ENCODE measurements at regions not wholly inside any gene's neighbourhood (a gene's known extent, or its start where the extent isn't known, plus 50 kb on each side); places are given as distances from the start of the nearest gene placed in this dataset.

DNA sequence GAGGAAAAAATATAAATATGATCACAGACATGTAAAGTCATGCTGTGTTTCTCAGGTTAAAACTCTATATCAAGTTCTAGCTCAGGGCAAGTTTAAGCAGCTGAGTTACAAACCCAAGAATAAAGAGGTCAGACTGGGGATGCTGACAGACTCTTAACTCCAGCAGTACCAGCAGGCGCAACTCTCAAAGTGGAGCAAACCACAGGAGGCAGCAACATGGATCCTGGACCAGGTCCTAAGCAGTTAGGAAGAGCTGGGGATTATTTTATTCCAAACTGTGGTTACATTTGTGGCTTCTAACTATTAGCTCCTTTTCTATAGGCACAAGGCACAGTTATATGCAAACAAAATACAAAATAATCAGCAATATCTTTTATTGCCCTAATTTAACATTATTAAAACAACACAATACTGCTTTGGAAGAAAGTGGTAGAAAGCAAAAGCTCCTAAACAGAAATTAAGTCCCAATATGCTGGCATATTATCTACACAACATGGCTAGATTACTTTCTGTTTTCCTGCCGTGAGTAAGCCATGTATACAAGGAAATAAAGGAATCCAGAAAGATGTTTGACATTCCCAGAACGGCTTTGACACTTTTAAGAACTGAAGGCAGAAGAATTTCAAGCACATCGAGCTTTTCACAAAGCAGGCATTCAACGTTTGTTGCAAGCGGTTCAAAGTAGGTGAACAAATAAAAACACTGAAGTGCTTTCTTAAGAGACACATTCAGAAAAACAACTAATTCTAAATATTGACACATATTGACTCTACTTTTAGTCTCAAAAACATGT is 378.8 kb upstream of the ZNF608 start:
- TF ChIP-seq, protein P1, sequence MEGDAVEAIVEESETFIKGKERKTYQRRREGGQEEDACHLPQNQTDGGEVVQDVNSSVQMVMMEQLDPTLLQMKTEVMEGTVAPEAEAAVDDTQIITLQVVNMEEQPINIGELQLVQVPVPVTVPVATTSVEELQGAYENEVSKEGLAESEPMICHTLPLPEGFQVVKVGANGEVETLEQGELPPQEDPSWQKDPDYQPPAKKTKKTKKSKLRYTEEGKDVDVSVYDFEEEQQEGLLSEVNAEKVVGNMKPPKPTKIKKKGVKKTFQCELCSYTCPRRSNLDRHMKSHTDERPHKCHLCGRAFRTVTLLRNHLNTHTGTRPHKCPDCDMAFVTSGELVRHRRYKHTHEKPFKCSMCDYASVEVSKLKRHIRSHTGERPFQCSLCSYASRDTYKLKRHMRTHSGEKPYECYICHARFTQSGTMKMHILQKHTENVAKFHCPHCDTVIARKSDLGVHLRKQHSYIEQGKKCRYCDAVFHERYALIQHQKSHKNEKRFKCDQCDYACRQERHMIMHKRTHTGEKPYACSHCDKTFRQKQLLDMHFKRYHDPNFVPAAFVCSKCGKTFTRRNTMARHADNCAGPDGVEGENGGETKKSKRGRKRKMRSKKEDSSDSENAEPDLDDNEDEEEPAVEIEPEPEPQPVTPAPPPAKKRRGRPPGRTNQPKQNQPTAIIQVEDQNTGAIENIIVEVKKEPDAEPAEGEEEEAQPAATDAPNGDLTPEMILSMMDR (IDR thresholded peaks at IDR 0.05; ENCODE audit: extremely low read depth in 1 of 2, insufficient read depth in 1 of 2, low read depth in 1 of 2, low read length in 2 of 2) = no peak
- TF ChIP-seq FOS (IDR thresholded peaks at IDR 0.05; ENCODE audit: borderline replicate concordance, insufficient read depth, low read length) = no peak
- no peak for TF ChIP-seq GATA2 (IDR thresholded peaks at IDR 0.05; ENCODE audit: insufficient read depth, insufficient read length, low read depth, low read length)
- no peak for TF ChIP-seq EZH2 (IDR thresholded peaks at IDR 0.05; ENCODE audit: borderline replicate concordance, low read depth, low read length, severe bottlenecking)
- TF ChIP-seq POLR2A (IDR thresholded peaks at IDR 0.05; ENCODE audit: low read depth, low read length) = no peak
- no peak for TF ChIP-seq POLR2AphosphoS5 (IDR thresholded peaks at IDR 0.05; ENCODE audit: insufficient read depth, low read depth, low read length)
- TF ChIP-seq, protein P2, sequence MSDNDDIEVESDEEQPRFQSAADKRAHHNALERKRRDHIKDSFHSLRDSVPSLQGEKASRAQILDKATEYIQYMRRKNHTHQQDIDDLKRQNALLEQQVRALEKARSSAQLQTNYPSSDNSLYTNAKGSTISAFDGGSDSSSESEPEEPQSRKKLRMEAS (IDR thresholded peaks at IDR 0.05; ENCODE audit: insufficient read depth, insufficient read length) = no peak
- no peak for TF ChIP-seq JUN (IDR thresholded peaks at IDR 0.05; ENCODE audit: borderline replicate concordance, insufficient read depth, insufficient read length, low read depth)
- no peak for TF ChIP-seq MYC (IDR thresholded peaks at IDR 0.05; ENCODE audit: low read depth, low read length)
- POLR2A ChIA-PET = no interaction called here
- H3K9me1 ChIP-seq (replicated peaks; ENCODE audit: control insufficient read depth, extremely low read depth, insufficient read depth, low read length) = no peaks in the 10 kb centered on the region
- no peak overlapping the region for H3K27ac ChIP-seq (ENCODE audit: insufficient read depth, low read depth, low read length)
- no peak overlapping the region for H3K4me3 ChIP-seq (replicated peaks in 1 of 3; ENCODE audit: insufficient read depth in 1 of 3, low read depth in 1 of 3, low read length in 3 of 3)
- no peaks in the 10 kb centered on the region for H3K27me3 ChIP-seq (ENCODE audit: control insufficient read depth in 2 of 2, insufficient read depth in 2 of 2, low read length in 2 of 2)
- CTCF ChIA-PET = interaction anchor here (0.6 to 1.0 kb wide), 2 partner anchors 710 to 1454 kb away, joined by 3 read pairs; no protein-coding TSS in a partner anchor
- peak; percentile 17 for DNase-seq (ENCODE audit: low read depth, low spot score)
- no peak overlapping the region for H3K4me2 ChIP-seq (ENCODE audit: insufficient read depth, low read length)
- H3K9me3 ChIP-seq (replicated peaks; ENCODE audit: control insufficient read depth, insufficient read depth, low read length) = no peaks in the 10 kb centered on the region
- no peaks in the 10 kb centered on the region for H4K20me1 ChIP-seq (replicated peaks; ENCODE audit: control insufficient read depth, extremely low read depth, insufficient read depth, low read length)
- H3K9ac ChIP-seq (replicated peaks; ENCODE audit: extremely low read depth, insufficient read depth, low read length) = no peak overlapping the region
- no peak for FAIRE-seq
- peaks cover 3% of the 10 kb centered on the region for H3K4me1 ChIP-seq (ENCODE audit: control insufficient read depth, extremely low read depth, insufficient read depth, low read length)
- intact Hi-C loops (cut with micrococcal nuclease) = no loop called here
- H3K79me2 ChIP-seq (ENCODE audit: control insufficient read depth, insufficient read depth, low read length) = no peaks in the 10 kb centered on the region
- H3K36me3 ChIP-seq (ENCODE audit: control insufficient read depth in 2 of 2, extremely low read depth in 1 of 2, insufficient read depth in 2 of 2, low read length in 2 of 2) = no peaks in the 10 kb centered on the region
- BruUV-seq (replicated peaks) = no TSS peak
- peak overlapping the region; percentile 42 for H2AFZ ChIP-seq (ENCODE audit: low read depth, low read length)
- dilution Hi-C loops (cut with MboI; ENCODE audit: extremely low pct_ligation_motif_present, low sequenced_read_pairs) = no loop called here

All from endothelial cell of umbilical vein (primary cell).